HEK293 (cell line): ENCODE measurements at regions not wholly inside any gene's neighbourhood (a gene's known extent, or its start where the extent isn't known, plus 50 kb on each side); places are given as distances from the start of the nearest gene placed in this dataset.

Experiments used
- CTCF ChIA-PET: fragments of 350-600 bp; formaldehyde crosslinking; extraction: SDS; loops from one replicate; lab custom pipeline; 2021; ENCODE audit warnings: antibody characterized with exemption; lab: Yijun Ruan, JAX
- POLR2A ChIA-PET: fragments of 300-600 bp; formaldehyde crosslinking; extraction: SDS; loops from one replicate; lab custom pipeline; 2020; ENCODE audit warnings: antibody characterized with exemption, inconsistent platforms; lab: Yijun Ruan, JAX
- H3K27ac ChIP-seq: fragments of 200-500 bp; sonication (Bioruptor generic); 2 replicates; pipeline ENCODE4 v1.5.1; 2014; ENCODE audit warnings: low read depth, low read length, control low read depth, inconsistent platforms; ENCODE audit errors: extremely low read depth
- H3K36me3 ChIP-seq, 2 experiments: fragments of 200-500 bp in 1 of 2; sonication (Bioruptor generic) in 1 of 2; 1 replicate in 1 of 2; 2 replicates in 1 of 2; pipeline ENCODE4 v1.5.1; 2014 to 2017; ENCODE audit warnings: inconsistent platforms in 2 of 2, low read length in 2 of 2; ENCODE audit not compliant: control insufficient read depth in 2 of 2, insufficient read depth in 1 of 2
- H3K4me1 ChIP-seq: fragments of 200-500 bp; sonication (Bioruptor generic); 2 replicates; pipeline ENCODE4 v1.5.1; 2014; ENCODE audit warnings: mild to moderate bottlenecking, low read length, inconsistent platforms; ENCODE audit not compliant: control insufficient read depth, insufficient read depth
- H3K4me3 ChIP-seq: 2 replicates; pipeline ENCODE4 v1.5.1; 2011; ENCODE audit warnings: low read depth, mild to moderate bottlenecking, control low read depth, low read length, moderate library complexity
- H3K9me3 ChIP-seq: fragments of 200-500 bp; sonication (Bioruptor generic); 2 replicates; pipeline ENCODE4 v1.5.1; 2014; ENCODE audit warnings: low read depth, low read length, inconsistent platforms; ENCODE audit not compliant: control insufficient read depth, insufficient read depth
- AEBP2 ChIP-seq: fragments of 450-650 bp; formaldehyde crosslinking; IDR thresholded peaks from 2 replicates; pipeline ENCODE4 v1.5.1; 2016; ENCODE audit warnings: missing biosample characterization, missing genetic modification characterization, borderline replicate concordance
- GLIS1 ChIP-seq: fragments of 450-650 bp; formaldehyde crosslinking; IDR thresholded peaks from 2 replicates; pipeline ENCODE4 v1.5.1; 2016; ENCODE audit warnings: missing biosample characterization, missing genetic modification characterization
- OSR2 ChIP-seq: fragments of 450-650 bp; formaldehyde crosslinking; IDR thresholded peaks from 2 replicates; pipeline ENCODE4 v1.5.1; 2016; ENCODE audit warnings: missing biosample characterization, missing genetic modification characterization
- SP7 ChIP-seq: fragments of 450-650 bp; formaldehyde crosslinking; IDR thresholded peaks from 2 replicates; pipeline ENCODE4 v1.5.1; 2016; ENCODE audit warnings: missing biosample characterization, missing genetic modification characterization
- ZBTB1 ChIP-seq: fragments of 450-650 bp; formaldehyde crosslinking; IDR thresholded peaks from 2 replicates; pipeline ENCODE4 v1.5.1; 2016; ENCODE audit warnings: missing biosample characterization, missing genetic modification characterization
- ZNF169 ChIP-seq: fragments of 450-650 bp; formaldehyde crosslinking; IDR thresholded peaks from 2 replicates; pipeline ENCODE4 v1.5.1; 2016; ENCODE audit warnings: missing biosample characterization, missing genetic modification characterization
- ZNF274 ChIP-seq, 2 experiments: fragments of 200-500 bp in 1 of 2; fragments of 450-650 bp in 1 of 2; sonication (Bioruptor generic) in 1 of 2; formaldehyde crosslinking in 1 of 2; IDR thresholded peaks; 2 replicates each; pipeline versions ENCODE4 v1.5.1 to v1.6.1; 2014 to 2016; ENCODE audit warnings: borderline replicate concordance in 1 of 2, inconsistent platforms in 1 of 2, low read length in 1 of 2, missing biosample characterization in 1 of 2, missing genetic modification characterization in 1 of 2
- ZNF302 ChIP-seq: fragments of 450-650 bp; formaldehyde crosslinking; IDR thresholded peaks from 2 replicates; pipeline ENCODE4 v1.5.1; 2016; ENCODE audit warnings: missing biosample characterization, missing genetic modification characterization, low read depth
- ZNF48 ChIP-seq: fragments of 450-650 bp; formaldehyde crosslinking; IDR thresholded peaks from 2 replicates; pipeline ENCODE4 v1.5.1; 2016; ENCODE audit warnings: missing biosample characterization, missing genetic modification characterization
- ZNF610 ChIP-seq: fragments of 450-650 bp; formaldehyde crosslinking; IDR thresholded peaks from 2 replicates; pipeline ENCODE4 v1.5.1; 2016; ENCODE audit warnings: missing biosample characterization, missing genetic modification characterization, borderline replicate concordance
- ZNF629 ChIP-seq: fragments of 450-650 bp; formaldehyde crosslinking; IDR thresholded peaks from 2 replicates; pipeline ENCODE4 v1.5.1; 2017; ENCODE audit warnings: missing biosample characterization, missing genetic modification characterization
- ZNF670 ChIP-seq: fragments of 450-650 bp; formaldehyde crosslinking; IDR thresholded peaks from 2 replicates; pipeline ENCODE4 v1.5.1; 2016; ENCODE audit warnings: missing biosample characterization, missing genetic modification characterization, low read depth
- ZNF704 ChIP-seq: fragments of 450-650 bp; formaldehyde crosslinking; IDR thresholded peaks from 2 replicates; pipeline ENCODE4 v1.5.1; 2016; ENCODE audit warnings: missing biosample characterization, missing genetic modification characterization
- ZNF843 ChIP-seq: fragments of 450-650 bp; formaldehyde crosslinking; IDR thresholded peaks from 2 replicates; pipeline ENCODE4 v1.5.1; 2016; ENCODE audit warnings: missing biosample characterization, missing genetic modification characterization
- ZSCAN16 ChIP-seq: fragments of 450-650 bp; formaldehyde crosslinking; IDR thresholded peaks from 2 replicates; pipeline ENCODE4 v1.5.1; 2016; ENCODE audit warnings: missing biosample characterization, missing genetic modification characterization
- ZSCAN23 ChIP-seq: fragments of 450-650 bp; formaldehyde crosslinking; IDR thresholded peaks from 2 replicates; pipeline ENCODE4 v1.5.1; 2016; ENCODE audit warnings: missing biosample characterization, missing genetic modification characterization
- TF ChIP-seq, protein P1 (sequence below): fragments of 450-650 bp; formaldehyde crosslinking; IDR thresholded peaks from 2 replicates; pipeline ENCODE4 v1.5.1; 2016; ENCODE audit warnings: missing biosample characterization, missing genetic modification characterization
- TF ChIP-seq, protein P2 (sequence below): fragments of 450-650 bp; formaldehyde crosslinking; IDR thresholded peaks from 2 replicates; pipeline ENCODE4 v1.5.1; 2016; ENCODE audit warnings: missing biosample characterization, missing genetic modification characterization

GRCh38 chr5:56291661-56292374 lies 58.7 kb upstream of the ANKRD55 start (continued):
- TF ChIP-seq ZNF704 (tag by site-specific recombination) (no peak), ZNF843 (tag by site-specific recombination) (no peak), GLIS1 (tag by site-specific recombination) (no peak), OSR2 (tag by site-specific recombination) (no peak), SP7 (tag by site-specific recombination) (no peak)
- TF ChIP-seq, all 188 proteins: peak for 0

- POLR2A ChIA-PET = no interaction called here
- TF ChIP-seq, protein P1, sequence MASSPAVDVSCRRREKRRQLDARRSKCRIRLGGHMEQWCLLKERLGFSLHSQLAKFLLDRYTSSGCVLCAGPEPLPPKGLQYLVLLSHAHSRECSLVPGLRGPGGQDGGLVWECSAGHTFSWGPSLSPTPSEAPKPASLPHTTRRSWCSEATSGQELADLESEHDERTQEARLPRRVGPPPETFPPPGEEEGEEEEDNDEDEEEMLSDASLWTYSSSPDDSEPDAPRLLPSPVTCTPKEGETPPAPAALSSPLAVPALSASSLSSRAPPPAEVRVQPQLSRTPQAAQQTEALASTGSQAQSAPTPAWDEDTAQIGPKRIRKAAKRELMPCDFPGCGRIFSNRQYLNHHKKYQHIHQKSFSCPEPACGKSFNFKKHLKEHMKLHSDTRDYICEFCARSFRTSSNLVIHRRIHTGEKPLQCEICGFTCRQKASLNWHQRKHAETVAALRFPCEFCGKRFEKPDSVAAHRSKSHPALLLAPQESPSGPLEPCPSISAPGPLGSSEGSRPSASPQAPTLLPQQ (tag by site-specific recombination) = no peak
- TF ChIP-seq, protein P2, sequence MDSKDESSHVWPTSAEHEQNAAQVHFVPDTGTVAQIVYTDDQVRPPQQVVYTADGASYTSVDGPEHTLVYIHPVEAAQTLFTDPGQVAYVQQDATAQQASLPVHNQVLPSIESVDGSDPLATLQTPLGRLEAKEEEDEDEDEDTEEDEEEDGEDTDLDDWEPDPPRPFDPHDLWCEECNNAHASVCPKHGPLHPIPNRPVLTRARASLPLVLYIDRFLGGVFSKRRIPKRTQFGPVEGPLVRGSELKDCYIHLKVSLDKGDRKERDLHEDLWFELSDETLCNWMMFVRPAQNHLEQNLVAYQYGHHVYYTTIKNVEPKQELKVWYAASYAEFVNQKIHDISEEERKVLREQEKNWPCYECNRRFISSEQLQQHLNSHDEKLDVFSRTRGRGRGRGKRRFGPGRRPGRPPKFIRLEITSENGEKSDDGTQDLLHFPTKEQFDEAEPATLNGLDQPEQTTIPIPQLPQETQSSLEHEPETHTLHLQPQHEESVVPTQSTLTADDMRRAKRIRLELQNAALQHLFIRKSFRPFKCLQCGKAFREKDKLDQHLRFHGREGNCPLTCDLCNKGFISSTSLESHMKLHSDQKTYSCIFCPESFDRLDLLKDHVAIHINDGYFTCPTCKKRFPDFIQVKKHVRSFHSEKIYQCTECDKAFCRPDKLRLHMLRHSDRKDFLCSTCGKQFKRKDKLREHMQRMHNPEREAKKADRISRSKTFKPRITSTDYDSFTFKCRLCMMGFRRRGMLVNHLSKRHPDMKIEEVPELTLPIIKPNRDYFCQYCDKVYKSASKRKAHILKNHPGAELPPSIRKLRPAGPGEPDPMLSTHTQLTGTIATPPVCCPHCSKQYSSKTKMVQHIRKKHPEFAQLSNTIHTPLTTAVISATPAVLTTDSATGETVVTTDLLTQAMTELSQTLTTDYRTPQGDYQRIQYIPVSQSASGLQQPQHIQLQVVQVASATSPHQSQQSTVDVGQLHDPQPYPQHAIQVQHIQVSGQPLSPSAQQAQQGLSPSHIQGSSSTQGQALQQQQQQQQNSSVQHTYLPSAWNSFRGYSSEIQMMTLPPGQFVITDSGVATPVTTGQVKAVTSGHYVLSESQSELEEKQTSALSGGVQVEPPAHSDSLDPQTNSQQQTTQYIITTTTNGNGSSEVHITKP = no peak
- TF ChIP-seq ZSCAN23 (tag by site-specific recombination) = no peak
- TF ChIP-seq ZBTB1 = no peak
- no peak for TF ChIP-seq ZNF274 (IDR thresholded peaks at IDR 0.05; ENCODE audit: low read length)
- TF ChIP-seq ZNF274 (tag by site-specific recombination; IDR thresholded peaks at IDR 0.05; ENCODE audit: borderline replicate concordance) = no peak
- TF ChIP-seq ZSCAN16 (tag by site-specific recombination) = no peak
- no peak for TF ChIP-seq ZNF610 (tag by site-specific recombination)
- TF ChIP-seq ZNF169 (tag by site-specific recombination) = no peak
- no peak for TF ChIP-seq ZNF670
- TF ChIP-seq AEBP2 = no peak
- TF ChIP-seq ZNF629 (tag by site-specific recombination) = no peak
- TF ChIP-seq ZNF302 = no peak
- TF ChIP-seq ZNF48 (tag by site-specific recombination) = no peak
- CTCF ChIA-PET = interaction anchor here (0.6 to 0.9 kb wide), 2 partner anchors 88 to 263 kb away, joined by 3 read pairs; no protein-coding TSS in a partner anchor
Observed at GRCh38 chr5:56291079-56291643, 58.0 kb upstream of the ANKRD55 start.

More at GRCh38 chr5:56291079-56291643, 58.0 kb upstream of the ANKRD55 start:
- Histone ChIP-seq H3K4me1 (no peaks in the 10 kb centered on the region), H3K36me3 (no peaks in the 10 kb centered on the region), H3K27ac (no peak overlapping the region), H3K4me3 (no peak overlapping the region), H3K9me3 (no peaks in the 10 kb centered on the region)
